GM19468 (cell line): ENCODE measurements at regions not wholly inside any gene's neighbourhood (a gene's known extent, or its start where the extent isn't known, plus 50 kb on each side); places are given as distances from the start of the nearest gene placed in this dataset.

Experiments
- ATAC-seq: cut with Tn5 transposase; IDR thresholded peaks from one replicate; pipeline ENCODE4 v1.9.1; 2021; ENCODE audit warnings: mild to moderate bottlenecking, moderate library complexity, moderate number of reproducible peaks; ENCODE audit not compliant: unreplicated experiment; ENCODE audit errors: extremely low read depth

DNA sequence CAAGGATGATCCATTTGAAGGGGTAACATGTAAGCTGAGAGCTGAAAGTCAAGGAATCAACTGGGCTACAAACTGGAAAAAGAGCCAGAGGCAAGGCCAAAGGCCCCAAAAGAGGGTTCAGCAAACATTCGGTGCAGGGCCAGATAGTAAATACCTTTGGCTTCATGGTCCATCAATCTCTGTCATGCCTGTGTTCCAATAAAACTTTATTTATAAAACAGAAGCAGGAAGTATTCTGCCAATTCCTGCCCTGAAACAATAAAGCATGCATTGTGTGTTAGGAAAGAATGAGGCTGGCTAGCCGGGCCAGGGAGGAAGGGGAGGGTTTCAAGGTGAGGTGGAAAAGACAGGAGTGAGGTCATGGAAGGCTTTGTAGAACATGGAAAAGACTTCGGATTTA is 107.1 kb downstream of the LBH start:
- no peak for ATAC-seq

DNA sequence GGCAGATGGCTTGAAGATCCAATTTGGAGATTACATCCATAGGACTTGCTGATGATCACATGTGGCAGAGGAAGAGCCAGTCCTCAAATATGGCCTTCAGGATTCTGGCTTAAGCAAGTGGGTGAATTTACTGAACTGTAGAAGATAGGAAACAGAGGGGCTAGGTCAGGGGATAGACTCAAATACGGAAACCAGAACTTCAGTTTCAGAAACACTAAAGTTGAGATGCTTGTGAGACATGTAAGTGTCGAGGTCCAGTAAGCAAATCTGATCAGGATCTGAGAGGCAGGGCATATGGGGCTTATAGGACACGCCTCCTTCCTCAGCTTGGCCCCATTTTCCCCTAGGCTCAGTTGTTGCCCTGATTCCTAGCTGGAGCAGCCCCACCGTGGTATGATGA is 107.7 kb downstream of the LBH start:
- ATAC-seq = no peak

DNA sequence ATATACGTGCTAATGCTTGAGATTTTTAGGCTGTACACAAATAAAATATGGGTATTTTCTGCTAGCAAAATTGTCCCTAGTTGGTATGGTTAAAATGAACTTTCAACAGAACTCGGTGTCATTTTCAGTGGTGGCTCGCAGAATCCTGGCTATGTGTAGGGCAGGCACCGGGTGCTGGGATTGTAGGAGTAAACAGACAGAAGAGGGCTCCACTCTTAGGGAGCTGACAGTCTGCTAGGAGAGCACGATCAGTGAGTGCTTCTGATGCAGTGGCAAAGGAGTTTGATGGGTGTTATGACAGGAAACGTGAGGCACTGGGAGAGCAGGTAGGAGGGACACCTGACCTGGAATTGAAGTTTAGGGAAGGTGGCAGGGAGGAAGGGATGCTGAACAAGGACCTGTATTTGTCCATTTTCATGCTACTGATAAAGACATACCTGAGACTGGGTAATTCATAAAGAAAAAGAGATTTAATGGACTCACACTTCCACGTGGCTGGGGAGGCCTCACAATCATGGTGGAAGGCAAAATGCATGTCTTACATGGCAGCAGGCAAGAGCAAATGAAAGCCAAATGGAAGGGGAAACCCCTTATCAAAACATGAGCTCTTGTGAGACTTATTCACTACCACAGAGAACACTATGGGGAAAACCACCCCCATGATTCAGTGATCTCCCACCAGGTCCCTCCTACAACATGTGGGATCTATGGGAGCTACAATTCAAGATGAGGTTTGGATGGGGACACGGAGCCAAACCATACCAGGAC is 105.4 kb upstream of the LCLAT1 start:
- ATAC-seq = no peak

DNA sequence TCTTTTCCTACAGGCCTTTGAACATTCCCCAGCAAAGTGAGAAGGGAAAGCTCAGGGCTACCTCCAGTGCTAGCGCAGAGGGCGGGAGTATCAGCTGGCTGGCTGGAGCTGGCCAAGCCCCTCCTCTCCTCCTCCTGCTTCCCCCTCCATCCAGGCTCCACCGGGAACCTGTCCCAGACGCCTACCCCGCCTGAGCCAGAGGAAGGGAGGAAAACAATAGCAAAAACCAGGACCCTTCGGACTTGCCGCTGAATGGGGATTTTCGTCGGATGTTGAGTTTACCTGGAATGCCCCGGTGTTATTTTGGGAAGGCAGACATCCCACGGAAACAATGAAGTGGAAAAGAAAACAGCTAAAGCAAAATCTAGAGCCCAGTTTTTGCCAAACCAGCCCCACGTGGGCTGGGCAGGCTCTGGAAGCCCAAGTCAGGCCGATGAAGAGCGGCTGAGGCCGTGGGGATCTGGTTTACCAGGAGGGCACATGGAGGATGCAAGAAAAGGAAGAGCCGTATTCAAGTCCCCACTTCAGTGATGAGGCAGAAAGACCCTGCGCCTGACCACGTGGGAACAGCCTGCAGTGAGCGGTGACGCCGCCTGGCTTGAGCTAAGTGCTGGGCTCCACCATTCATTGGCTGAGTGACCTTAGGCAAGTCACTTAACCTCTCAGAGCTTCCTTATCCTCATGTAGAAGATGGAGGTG is 100.4 kb upstream of the LCLAT1 start:
- no peak for ATAC-seq

DNA sequence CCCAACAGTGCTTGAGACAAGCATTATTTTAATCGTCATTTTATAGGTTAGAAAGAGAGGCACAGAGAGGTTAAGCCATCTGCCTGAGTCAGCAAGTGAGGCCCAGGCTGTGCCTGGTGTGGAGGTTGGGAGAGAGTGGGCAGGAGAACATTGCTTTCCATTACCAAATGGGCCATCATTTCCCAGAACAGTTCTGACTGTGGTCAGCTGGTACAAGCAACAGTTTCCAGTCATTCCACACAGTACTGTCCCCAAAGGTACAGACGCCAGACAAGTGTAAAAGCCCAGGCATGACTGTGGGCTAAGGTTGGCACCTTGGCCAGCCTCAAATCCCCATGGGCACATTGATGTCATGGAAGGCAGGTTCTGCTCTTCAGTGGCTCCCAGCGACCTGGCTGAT is 98.2 kb upstream of the LCLAT1 start:
- ATAC-seq = no peak

DNA sequence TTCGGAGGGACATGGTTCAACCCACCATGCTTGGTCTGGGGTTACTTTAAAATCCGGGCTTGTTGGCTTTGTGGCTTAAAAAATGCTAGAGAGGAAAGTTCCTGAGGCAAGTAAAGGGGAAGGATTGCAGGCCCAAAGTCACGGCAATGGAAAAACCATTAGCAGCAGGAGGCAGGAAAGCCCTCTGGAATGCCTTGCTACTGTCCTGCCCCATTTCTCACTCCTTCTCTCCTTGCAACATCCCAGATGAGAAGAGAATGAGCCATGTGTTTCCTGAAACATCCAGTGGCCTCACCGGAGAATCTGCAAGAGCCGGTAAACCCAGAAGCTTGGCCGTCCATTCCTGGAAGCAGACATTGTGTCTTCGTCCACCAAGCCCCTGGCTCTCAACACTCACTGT is 97.4 kb upstream of the LCLAT1 start:
- ATAC-seq = no peak

DNA sequence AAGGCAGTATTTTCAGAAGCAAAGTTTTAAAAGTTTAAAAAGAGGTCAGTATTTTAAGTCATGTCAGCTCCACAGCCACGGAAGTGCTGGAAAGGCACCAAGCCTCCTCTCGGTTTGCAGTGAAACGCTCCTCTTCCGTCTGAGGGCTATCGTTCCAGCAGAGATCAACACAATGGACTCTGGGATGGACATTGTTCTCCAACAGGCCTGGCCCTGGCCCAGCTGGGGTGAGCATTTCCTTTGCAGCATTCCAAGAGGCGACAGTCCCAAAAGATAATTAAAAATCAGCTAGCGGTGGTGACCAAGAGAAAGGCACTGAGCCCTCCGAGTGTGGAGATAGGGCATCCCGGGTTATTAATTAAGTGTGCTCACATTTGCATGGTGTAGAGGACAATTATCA is 95.9 kb upstream of the LCLAT1 start:
- no peak for ATAC-seq

DNA sequence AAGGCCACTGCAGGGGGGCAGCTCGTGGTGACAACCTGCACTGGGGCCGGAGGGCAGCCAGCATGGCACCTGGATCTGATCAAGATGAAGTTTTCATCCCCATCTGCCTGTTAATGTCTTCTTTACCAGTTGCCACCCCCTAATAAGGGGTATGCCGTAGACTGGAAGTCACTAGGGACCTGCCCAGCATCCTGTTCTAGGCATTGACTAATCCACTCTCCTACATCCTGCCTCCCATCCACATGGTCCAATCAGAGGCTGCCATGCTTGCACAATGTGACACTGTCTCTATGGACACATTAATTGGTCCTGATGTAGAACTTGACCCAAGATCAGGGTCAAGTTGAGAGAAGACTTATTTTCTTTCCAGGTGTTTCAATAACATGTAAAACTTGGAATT is 95.1 kb upstream of the LCLAT1 start:
- ATAC-seq = no peak

DNA sequence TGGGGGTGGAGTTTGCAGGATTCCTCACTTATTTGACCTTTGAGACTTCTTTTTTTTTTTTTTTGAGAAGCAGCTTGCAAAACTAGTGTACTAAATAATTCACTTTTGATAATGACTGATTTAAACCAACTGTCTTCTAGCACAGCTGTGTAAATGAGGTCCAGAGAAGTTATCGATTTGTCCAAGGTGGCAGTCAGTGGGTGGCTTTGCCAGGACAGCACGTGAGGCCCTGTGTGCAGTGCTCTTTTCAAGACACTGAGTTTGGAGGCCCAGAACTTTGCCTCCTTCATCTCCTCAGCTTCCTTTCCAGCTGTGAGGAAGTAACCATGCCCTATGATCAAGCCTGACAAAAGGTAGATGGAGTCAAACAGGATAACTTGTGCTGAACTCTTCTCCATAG is 92.9 kb upstream of the LCLAT1 start:
- ATAC-seq = no peak

DNA sequence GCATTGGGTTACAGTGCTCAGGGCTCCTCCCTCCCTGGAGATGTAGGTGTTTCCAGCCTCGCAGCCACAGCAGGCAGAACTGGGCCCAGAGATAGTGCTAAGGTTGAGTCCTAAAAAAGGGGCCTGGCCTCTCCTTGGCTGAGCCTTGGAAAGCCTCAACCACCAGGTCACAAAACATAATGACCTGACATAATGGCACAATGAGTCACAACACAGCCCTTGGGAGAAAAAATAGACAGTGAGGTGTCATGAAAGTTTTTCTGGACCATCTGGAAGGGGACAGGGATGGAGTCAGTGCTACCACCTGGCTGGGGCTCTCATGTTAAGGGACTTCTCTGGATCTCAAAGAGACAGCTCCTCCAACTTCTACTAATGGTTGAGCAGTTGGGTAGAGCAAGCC is 92.4 kb upstream of the LCLAT1 start:
- ATAC-seq = no peak

DNA sequence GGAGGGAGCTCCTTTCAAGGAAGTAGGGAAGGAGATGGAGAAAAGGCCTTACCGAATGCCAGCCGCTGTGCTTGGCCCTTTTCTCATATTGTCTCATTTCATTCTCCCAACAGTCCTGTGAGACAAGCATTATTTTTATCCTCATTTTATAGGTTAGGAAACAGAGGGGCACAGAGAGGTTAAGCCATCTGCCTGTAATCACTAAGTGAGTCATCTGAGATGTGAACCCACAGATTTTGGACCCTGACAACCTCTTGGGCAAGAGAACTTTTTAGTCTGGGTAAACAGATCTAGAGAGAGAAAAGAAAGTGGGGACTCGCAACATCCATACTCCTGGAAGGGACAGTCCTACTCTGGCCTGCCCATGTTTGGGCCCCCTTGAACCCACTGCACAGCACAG is 91.7 kb upstream of the LCLAT1 start:
- no peak for ATAC-seq

DNA sequence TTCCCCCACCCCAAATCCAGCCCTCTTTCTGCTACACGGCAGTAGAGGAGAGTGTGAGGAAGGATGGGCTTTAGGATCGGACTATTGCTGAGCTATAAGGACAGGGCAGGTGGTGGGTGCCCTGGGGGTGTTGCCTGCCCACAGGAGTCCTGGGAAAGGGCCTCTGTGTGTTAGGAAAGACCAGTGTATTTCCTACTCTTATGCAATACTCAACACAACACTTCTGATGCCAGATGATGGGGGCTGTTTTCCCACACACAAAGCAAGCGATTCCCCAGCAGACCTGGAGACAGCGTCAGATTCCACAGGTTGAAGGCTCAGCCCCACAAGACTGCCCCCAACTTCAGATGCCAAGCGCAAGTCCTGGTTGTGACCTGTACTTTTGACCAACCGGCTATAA is 91.0 kb upstream of the LCLAT1 start:
- no peak for ATAC-seq

DNA sequence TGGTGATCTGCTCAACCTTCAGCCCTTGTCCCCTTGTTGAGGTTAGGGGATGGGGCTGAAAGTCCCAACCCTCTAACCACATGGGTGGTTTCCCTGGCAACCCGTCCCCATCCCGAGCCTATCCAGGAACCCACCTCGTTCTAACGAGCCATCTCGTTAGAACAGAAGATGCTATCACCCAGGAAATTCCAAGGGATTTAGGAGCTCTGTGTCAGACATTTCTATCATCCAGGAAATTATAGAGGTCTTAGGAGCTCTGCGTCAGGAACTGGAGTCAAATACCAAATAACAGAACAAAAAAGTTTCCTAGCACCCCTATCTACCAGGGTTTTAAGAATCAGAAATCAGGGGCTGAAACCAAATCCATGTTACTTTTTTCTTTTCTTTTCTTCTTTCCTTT is 90.3 kb upstream of the LCLAT1 start:
- no peak for ATAC-seq

DNA sequence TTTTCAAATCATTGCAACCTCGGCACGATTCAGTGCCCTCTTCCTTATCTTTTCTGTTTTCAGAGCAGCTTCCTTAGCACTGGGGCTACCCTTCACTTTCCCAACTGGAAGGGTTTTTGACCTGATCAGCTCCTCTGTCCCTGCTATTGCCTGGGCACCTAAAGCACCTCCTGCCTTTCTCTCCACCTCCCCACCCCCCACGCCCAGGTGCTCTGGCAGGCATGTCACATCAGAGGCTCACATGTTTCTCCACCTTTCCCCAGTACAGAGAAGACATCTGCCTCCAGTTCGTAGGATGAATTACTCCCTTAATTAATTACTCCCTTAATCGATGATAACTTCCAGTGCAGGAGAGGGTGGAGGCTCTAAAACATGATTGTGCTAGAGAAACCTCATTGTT is 88.7 kb upstream of the LCLAT1 start:
- no peak for ATAC-seq

DNA sequence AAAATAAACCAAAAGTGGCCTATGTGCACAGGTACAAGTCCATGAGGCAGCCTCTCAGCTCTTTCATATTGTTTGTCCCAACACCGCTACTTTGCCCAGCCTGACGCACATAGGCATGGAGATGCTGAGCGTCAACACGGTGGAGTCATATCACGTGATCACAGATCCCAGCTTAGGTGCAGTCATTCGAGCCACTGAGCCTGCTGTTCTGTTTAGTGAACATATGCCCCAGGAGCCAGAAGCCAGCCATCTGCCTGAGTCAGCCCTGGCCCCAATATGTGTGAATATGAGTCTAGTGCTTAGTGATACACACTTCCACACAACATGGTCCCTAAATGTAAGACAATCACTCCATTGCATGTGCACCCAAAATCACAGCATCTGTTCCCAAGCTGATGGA is 88.2 kb upstream of the LCLAT1 start:
- no peak for ATAC-seq

DNA sequence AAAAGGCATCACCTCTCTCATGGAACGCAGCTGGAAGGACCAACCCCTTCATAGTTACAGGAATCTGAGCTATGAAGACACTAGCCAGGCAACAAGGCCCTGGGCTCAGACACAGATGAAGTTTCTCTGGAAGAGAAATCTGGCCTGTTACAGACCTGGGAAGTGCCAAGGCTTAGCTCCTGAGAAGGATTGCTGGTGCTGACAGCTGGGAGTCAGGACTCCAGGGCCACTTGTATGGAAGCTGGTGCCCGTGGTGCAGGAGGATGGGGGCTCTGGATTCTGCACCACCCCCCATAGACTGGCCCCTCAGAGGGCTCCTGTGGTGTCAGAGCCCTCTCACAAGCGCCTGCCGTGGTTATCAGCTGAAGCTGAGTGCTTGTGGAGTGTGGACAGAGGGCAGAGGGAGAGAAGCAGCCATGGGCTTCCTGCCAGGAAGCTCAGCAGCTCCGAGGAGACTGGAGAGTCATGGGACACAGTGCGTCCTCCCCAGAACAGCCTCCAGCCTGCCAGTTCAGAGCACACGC is 87.3 kb upstream of the LCLAT1 start:
- ATAC-seq = no peak

DNA sequence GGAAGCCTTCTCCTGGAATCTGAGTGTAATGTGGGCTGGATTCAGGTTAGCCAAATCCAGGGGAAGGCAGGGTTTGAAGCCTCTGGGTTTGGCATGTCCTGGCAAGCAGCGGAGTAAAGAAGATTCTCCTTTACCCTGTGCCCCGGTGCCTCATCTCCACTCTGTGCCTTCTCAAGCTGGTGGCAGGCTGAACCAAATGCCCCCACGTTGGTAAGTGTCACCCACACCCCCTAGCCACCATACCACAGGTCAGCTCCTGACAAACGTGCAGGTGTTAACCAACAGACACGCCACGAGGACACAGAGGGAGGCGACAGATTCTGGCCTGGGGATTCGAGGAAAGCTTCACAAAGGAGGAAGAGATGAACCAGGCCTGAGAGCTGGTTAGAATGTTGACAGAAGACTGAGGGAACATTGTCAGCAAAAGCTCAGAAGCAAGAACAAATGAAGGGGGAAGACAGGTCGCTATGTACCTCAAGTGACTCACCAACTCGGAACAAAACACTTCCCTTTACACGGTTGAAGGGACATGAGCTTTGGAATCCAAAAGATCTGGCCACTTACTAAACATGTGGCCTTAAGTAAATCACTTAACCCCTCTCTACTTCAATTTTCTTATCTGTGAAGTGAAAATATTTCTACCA is 85.2 kb upstream of the LCLAT1 start:
- no peak for ATAC-seq

DNA sequence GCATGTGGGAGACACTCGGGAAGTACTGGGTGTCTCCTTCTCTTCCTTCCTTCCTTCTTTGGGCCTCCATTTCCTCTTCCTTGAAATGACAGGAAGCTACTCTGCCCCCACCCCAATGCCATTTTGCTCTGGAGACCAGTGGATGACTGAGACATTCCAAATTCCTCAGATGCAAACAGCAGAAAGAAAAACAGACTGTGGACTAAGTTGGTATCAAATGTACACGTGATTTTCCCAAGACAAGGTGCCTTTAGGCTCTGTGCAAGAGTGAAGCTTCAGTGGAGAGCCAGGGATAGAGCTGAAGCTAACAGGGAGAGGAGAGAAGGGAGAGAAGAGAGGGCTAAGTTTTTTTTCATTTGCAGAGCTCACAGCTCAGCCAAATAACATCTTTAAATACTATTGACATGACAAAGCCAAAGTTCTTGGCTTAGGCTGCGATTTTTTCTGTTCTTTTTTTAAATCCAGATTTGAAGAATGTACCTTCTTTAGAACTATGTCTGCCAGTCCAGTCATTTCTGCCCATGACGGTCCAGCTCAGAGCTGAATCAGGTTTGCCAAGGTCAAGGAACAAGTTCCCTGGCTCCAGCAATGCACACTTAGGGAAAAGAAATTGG is 84.5 kb upstream of the LCLAT1 start:
- ATAC-seq = no peak

DNA sequence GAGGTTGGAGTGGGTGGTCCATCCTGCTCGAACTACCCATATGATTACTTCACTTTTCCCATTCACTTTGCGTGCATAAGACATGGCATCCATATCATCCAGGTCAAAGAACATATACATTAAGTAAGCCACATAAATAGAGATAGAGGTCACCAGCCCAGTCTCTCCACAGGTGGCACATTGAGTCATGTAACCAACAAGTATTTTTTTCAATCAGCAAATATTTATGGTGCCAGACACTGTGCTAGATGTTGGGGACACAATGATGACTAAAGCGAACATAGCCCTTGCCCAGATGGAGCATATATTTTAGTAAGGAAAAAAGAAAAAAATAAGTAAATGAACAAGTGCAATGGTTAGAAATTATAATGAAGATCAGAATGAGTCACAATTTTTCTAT is 83.6 kb upstream of the LCLAT1 start:
- ATAC-seq = no peak

DNA sequence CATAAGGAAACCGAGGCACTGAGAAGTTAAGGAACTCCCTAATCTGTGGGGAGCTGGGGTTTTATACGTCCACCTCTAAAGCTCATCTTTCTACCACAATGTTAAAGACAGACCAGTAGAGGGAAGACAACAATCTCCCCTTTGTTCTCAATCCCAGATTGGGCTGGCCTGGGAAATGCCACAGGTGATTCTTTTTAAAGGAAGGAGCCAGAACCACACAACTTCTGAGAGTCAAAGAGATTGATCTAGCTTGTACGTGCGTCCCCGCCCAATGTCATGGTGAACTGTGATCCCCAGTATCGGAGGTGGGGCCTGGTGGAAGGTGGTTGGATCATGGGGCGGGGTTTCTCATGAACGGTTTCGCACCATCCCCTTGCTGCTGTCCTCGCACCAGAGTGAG is 81.8 kb upstream of the LCLAT1 start:
- no peak for ATAC-seq

DNA sequence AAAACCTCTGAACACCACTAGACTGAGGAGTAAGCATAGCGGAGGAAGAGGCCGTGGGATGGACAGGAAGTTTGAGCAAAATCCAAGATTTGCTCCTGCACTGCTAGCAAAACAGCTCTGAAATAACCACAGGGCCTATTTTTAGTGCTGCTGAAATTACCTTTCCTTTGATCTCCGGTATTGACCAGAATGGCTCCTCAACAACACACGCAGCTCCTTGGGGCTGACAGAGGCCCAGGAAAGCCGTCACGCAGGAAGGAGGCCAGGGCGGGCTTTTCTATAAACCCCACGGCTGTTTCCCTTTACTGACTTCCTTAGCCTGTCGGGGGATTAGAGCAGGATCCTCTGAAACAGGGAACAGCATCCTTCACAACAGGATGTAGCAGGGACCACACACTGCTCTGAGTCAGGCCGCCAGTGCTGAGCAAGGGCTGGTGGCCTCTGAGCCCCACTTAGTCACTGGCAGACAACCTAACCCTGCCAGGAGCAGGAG is 80.8 kb upstream of the LCLAT1 start:
- ATAC-seq = no peak
